ENCODE measurements at regions not wholly inside any gene's neighbourhood (a gene's known extent, or its start where the extent isn't known, plus 50 kb on each side); places are given as distances from the start of the nearest gene placed in this dataset.
"Not testable (repeated sequence)": the region's sequence is repeated elsewhere in the genome, so short reads cannot be mapped to it uniquely, and the experiment has no call there.

DNA sequence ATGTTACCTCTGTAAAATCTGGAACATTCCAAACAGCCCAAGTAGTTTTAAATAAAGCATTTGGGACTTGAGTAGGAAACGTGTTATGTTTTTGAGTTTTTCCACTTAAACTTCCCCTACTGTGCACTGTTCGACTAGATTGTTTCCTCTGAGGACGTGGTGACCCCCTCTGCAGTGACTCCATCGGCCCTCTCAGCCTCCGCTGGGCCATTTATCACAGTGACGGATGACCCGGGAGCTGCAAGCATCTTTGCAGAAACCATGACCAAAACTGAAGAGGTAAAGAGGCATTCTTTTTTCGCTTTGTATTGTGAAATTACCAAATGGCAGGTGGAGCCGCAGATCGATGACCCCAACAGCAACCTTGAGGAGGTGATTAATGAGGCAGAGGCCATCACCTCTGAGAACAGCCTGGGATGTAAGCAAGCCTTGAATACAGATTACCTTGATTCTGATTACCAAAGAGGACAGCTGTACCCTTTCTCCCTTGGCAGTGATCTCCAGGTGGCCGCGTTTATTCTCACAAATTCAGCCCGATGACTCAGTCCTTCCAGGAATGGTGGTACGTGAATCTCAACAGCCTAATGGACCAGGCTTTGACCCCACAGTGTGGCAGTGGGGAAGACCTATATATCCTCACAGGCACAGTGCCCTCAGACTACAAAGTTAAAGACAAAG, 79.1 kb upstream of the FAN1 start:
- no peak overlapping the region for H3K27ac ChIP-seq
- no peaks in the 10 kb centered on the region for H3K4me1 ChIP-seq
- DNase-seq (ENCODE audit: low spot score in 2 of 2): no peak
- no peaks in the 10 kb centered on the region for H3K36me3 ChIP-seq
- TF ChIP-seq EP300 (IDR thresholded peaks at IDR 0.05) (no peak), POLR2A (IDR thresholded peaks at IDR 0.05) (no peak)
- TF ChIP-seq, protein P1, sequence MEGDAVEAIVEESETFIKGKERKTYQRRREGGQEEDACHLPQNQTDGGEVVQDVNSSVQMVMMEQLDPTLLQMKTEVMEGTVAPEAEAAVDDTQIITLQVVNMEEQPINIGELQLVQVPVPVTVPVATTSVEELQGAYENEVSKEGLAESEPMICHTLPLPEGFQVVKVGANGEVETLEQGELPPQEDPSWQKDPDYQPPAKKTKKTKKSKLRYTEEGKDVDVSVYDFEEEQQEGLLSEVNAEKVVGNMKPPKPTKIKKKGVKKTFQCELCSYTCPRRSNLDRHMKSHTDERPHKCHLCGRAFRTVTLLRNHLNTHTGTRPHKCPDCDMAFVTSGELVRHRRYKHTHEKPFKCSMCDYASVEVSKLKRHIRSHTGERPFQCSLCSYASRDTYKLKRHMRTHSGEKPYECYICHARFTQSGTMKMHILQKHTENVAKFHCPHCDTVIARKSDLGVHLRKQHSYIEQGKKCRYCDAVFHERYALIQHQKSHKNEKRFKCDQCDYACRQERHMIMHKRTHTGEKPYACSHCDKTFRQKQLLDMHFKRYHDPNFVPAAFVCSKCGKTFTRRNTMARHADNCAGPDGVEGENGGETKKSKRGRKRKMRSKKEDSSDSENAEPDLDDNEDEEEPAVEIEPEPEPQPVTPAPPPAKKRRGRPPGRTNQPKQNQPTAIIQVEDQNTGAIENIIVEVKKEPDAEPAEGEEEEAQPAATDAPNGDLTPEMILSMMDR (IDR thresholded peaks at IDR 0.05): no peak
- no peak overlapping the region for H3K4me3 ChIP-seq
- WGBS, 2 donors: 73 to 74% methylated on average over 14 of the region's 14 CpGs
- H3K27me3 ChIP-seq: no peaks in the 10 kb centered on the region
- H3K9me3 ChIP-seq: no peaks in the 10 kb centered on the region

DNA sequence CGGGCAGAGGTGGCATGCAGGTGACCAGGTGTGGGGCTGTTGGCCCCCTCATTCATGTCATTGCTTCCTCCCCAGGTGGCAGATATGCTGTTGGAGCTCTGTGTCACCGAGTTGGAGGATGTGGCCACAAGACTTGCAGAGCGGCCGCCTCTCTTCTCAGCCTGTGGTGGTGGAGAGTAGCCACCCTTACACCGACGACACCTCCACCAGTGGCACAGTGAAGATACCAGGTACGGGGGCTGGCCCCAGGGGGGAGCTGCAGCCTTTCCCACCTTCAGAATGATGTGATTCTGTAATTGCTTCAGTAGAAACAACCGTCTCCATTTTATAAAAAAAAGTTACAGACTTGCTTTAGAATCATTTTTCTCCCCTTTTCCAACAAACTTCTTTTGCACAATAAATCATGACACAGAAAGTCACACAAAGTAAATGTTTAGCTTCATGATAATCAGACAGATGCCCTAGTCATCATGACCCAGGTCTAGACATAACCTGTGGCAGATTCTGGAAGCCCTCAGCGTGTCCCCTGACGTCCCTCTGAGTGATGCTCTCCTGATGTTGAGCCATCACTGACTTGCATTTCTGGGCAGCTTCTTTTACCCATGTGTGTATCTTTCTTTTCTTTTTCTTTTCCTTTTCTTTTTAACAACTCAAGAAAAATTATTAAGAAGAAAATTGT, 76.0 kb upstream of the FAN1 start:
- no peaks in the 10 kb centered on the region for H3K27me3 ChIP-seq

DNA sequence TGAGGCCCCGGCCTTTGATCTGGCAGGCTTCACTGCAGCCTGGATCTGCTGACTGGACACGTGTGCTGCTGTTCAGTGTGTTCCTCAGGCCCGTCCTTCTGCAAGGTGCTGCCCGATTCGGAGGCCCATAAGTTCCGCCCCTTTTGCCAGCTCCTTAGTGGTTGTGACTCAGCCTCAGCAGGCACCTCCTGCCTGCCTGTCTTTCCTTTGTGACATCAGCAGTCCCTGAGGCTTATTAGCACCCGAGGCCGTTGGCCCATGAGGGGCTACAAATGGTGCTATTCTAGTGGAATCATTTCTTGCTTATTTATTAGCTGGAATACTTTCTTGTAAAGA, 75.4 kb upstream of the FAN1 start:
- H3K4me1 ChIP-seq; H3K36me3 ChIP-seq; DNase-seq (ENCODE audit: low spot score in 2 of 2); H3K27me3 ChIP-seq; H3K9me3 ChIP-seq; H3K27ac ChIP-seq; H3K4me3 ChIP-seq: not testable (repeated sequence)
- WGBS, 2 donors: 29 to 32% methylated on average over 8 of the region's 8 CpGs

More for the DNA sequence above, 76.0 kb upstream of the FAN1 start:
- Histone ChIP-seq H3K36me3 (no peaks in the 10 kb centered on the region), H3K27ac (no peak overlapping the region), H3K9me3 (no peaks in the 10 kb centered on the region), H3K4me1 (no peaks in the 10 kb centered on the region), H3K4me3 (no peak overlapping the region)
- 82% methylated on average over 10 of the region's 10 CpGs for WGBS, 2 donors
- TF ChIP-seq, protein P1 (IDR thresholded peaks at IDR 0.05): no peak
- TF ChIP-seq POLR2A (IDR thresholded peaks at IDR 0.05): no peak
- TF ChIP-seq EP300 (IDR thresholded peaks at IDR 0.05): no peak
- DNase-seq (ENCODE audit: low spot score in 2 of 2): no peak

DNA sequence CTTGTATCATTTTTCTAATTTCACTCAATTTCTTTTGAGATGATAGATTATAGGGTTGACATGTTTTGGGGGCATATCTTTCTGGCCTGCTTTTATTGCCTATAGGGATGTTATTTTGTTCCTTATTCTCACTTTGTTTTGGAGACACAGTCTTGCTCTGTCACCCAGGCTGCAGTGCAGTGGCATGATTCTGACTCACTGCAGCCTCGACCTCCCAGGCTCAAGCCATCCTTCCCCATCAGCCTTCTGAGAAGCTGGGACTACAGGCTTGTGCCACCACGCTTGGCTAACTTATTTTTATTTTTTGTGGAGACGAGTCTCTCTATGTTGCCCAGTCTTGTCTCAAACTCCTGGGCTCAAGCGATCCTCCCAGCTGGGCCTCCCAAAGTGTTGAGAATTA, 72.8 kb upstream of the FAN1 start:
- H3K9me3 ChIP-seq: no peaks in the 10 kb centered on the region
- TF ChIP-seq, protein P1 (IDR thresholded peaks at IDR 0.05): no peak
- no peak for TF ChIP-seq EP300 (IDR thresholded peaks at IDR 0.05)
- no peak for TF ChIP-seq POLR2A (IDR thresholded peaks at IDR 0.05)
- DNase-seq (ENCODE audit: low spot score in 2 of 2): no peak
- no peak overlapping the region for H3K27ac ChIP-seq
- H3K36me3 ChIP-seq: no peaks in the 10 kb centered on the region
- H3K27me3 ChIP-seq: no peaks in the 10 kb centered on the region
- WGBS, 2 donors: 84 to 86% methylated on average over 4 of the region's 4 CpGs
- H3K4me3 ChIP-seq: no peak overlapping the region
- H3K4me1 ChIP-seq: no peaks in the 10 kb centered on the region

DNA sequence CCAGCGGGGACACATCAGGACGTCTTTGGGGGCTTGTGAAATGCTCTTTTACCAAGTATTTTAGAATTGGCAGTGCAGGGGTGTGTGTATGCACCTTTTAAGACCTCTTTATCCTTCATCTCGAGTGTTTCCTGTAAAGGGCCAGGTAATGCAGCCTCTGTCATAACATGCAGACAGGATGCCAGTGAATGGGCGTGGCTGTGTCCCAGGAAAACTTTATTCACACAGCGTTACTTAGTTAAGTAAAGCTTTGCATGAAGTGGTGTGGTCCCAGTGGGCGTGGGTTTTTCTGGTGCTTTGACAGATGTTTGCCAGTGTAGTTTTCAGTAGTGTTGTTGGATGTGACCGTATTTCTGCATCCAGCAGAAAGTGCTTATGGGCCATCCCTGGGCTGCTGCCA, 70.3 kb upstream of the FAN1 start:
- not testable (repeated sequence) for H3K36me3 ChIP-seq; H3K4me3 ChIP-seq; H3K4me1 ChIP-seq; H3K27me3 ChIP-seq; H3K27ac ChIP-seq; DNase-seq (ENCODE audit: low spot score in 2 of 2); H3K9me3 ChIP-seq
- 78 to 87% methylated on average over 7 of the region's 7 CpGs for WGBS, 2 donors

DNA sequence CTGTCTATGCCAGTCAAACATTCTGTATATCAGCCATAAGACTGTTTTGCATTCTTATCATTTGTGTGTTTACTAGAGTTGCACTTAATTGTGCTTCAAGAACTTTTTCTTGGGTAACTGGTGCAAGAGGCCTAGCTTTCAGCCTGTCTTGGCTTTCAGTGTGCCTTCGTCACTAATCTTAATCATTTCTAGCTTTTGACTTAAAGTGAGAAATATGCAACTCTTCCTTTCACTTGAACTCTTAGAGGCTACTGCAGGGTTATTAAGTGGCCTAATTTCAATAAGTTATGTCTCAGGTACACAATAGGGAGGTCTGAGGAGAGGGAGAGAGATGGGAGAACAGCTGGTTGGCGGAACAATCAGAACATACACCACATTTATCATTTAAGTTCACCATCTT, 62.1 kb upstream of the FAN1 start:
- not testable (repeated sequence) for DNase-seq (ENCODE audit: low spot score in 2 of 2)

DNA sequence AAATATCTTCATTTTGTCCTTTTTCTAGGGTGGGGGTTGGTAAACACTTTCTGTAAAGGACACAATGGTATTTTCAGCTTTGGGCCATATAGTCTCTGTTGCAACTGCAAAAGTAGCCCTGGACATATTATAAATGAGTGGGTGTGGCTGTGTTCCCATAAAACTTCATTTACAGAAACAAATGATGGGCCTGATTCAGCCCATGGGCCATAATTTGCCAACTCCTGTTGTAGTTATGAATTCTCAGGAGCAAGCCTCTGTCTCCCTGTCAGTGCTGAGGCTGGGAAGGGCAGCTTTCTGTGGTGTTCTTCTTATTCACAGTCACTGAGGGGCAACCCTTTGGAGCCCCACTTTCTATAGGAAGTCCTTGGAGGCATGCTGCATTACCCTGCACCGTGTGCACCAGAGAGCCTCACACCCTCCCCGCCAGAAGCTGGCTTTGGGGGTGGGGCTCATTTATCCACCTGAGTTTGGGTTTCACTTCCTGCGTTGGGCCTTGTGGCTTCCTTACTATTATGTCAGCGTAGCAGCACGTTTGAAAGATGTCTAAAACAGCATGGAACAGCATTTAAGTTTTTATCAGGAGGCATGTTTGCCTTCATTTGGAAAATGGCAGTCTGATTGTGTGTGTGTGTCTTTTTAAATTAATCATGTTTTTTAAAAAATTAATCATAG, 60.8 kb upstream of the FAN1 start:
- H3K9me3 ChIP-seq; H3K27me3 ChIP-seq; H3K4me3 ChIP-seq; DNase-seq (ENCODE audit: low spot score in 2 of 2); H3K27ac ChIP-seq; H3K36me3 ChIP-seq; H3K4me1 ChIP-seq: not testable (repeated sequence)
- WGBS, 2 donors: 37 to 46% methylated on average over 4 of the region's 5 CpGs

More for the DNA sequence above, 62.1 kb upstream of the FAN1 start:
- H3K4me3 ChIP-seq, H3K9me3 ChIP-seq, H3K27me3 ChIP-seq, H3K27ac ChIP-seq, H3K4me1 ChIP-seq, H3K36me3 ChIP-seq: not testable (repeated sequence)
- 91 to 93% methylated on average over 2 of the region's 2 CpGs for WGBS, 2 donors

DNA sequence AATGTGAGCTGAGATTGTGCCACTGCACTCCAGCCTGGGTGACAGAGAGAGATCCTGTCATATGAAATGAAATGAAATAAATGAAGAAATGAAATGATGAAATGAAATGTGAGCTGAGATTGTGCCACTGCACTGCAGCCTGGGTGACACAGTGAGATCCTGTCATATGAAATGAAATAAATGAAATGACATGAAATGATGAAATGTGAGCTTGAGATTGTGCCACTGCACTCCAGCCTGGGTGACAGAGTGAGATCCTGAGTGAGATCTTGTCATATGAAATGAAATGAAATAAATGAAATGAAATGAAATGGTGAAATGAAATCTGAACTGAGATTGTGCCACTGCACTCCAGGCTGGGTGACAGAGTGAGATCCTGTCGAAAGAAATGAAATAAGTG, 58.2 kb upstream of the FAN1 start:
- DNase-seq (ENCODE audit: low spot score in 2 of 2); H3K4me3 ChIP-seq; H3K27ac ChIP-seq; H3K9me3 ChIP-seq; H3K4me1 ChIP-seq; H3K36me3 ChIP-seq; H3K27me3 ChIP-seq: not testable (repeated sequence)
- WGBS, 2 donors: 77 to 90% methylated on average over 1 of the region's 1 CpG

All from tibial nerve (tissue), 4 donors.